ENCODE measurements at regions not wholly inside any gene's neighbourhood (a gene's known extent, or its start where the extent isn't known, plus 50 kb on each side); places are given as distances from the start of the nearest gene placed in this dataset.
"Not testable (repeated sequence)": the region's sequence is repeated elsewhere in the genome, so short reads cannot be mapped to it uniquely, and the experiment has no call there.

DNA sequence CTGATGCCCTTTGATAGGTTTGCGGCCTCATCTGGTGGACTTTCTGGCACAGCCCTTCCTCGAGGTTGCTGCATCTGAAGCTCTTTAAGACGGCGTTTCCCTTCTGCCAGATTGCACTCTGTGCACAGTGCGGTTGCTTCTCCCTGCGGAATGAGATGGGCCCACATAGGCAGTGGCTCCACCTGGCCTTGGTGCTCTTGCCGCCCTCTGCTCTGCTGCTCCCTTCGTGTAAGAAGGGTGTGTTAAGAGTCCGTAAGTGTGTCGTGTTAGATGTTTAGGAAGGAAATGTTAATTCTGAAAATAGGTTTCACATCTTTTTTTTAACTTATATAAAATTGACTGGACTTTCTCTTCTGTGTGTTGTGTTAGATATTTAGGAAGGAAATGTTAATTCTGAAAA lies 240.3 kb downstream of the RTP5 start:
- not testable (repeated sequence) for H3K4me3 ChIP-seq (ENCODE audit: low read length)

DNA sequence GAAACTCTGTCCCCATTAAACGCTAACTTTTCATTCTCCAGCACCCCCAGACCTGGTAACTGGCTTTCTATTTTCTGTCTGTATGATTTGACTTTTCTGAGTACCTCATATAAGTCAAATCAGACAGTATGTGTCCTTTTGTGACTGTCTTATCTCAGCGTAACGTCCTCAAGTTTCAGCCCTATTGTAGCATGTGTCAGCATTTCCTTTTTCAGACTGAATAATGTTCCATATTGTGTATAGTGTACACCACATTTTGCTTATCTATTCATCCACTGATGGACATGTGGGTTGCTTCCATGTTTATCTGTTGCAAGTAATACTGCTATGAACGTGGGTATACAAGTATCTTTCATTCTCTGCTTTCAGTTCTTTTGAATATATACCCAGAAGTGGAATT lies 242.4 kb downstream of the RTP5 start:
- not testable (repeated sequence) for H3K4me3 ChIP-seq (ENCODE audit: low read length)

DNA sequence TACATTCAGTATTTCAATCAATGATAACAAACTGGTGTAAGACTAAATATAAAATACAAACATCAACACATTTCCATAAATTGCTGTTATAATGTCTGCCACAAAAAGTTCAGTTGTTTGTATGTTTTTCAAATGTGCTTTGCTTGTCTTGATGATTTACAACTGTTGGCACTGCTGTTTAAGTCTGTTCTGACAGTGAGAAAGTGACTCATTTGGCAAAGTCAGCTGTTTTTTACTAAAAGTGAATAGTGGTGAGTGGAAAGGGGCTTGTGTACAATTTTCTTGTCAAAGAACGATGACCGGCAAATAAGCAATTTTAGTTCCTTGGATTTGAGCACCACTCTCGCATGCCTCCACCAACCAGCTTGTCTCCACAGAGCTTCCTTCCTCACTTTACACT lies 244.0 kb downstream of the RTP5 start:
- H3K4me3 ChIP-seq (ENCODE audit: low read length), result not testable (repeated sequence)

DNA sequence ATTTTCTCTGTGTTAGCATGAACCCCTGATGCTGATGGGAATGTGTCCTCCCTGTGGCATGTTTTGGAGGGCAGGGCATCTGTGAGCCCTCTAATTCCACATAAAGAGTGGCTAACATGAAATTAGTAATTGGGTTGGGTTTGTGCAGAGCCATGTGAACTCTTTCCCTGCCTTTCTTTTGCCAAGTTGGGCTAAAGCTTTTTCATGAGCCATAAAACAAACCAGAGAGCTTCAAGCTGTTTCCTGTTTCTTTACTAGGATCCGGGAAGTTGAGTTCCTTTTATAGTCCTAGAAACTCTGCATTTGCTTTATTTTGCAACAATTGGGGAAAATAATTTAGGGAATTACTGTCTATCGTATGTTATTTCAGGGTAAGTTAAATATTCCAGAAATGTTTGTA lies 247.1 kb downstream of the RTP5 start:
- not testable (repeated sequence) for H3K4me3 ChIP-seq (ENCODE audit: low read length)

DNA sequence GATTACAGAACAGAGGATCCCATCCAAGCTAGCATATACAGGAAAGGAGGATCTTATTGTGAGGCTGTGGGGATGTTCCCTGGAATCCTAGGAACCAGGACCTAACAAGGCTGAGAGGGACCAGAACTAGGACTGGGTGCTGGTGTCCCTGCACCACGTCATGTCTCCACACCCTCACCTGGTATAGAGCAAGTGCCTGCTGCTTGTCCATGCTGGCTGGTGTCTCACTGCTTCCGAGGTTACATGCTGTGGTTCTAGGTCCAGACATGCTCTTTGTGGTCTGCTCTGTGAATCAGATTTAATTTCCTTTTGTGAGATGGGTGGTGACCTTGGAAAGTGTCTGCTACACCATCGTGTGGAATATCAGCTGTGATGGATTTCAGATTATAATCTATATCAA lies 247.8 kb downstream of the RTP5 start:
- not testable (repeated sequence) for H3K4me3 ChIP-seq (ENCODE audit: low read length)

DNA sequence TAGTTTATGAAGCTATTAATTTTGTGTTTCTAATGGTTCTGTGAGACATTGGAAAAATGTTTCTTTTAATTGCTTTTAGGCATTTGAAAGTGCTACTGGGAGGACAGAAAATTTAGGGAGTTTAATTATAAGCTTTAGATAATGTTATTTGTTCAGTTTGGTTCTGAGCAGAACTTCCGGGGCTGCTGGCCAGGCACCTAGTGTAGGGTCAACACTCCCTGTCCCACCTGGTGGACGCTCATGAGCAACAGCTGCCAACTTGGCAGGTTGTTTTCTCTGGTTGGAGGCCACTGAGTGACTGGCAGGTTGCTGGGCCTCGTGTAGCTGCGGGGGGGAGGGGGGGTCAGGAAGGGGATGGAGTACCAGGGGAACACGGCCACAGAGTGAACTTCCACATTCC lies 250.2 kb downstream of the RTP5 start:
- not testable (repeated sequence) for H3K4me3 ChIP-seq (ENCODE audit: low read length)

DNA sequence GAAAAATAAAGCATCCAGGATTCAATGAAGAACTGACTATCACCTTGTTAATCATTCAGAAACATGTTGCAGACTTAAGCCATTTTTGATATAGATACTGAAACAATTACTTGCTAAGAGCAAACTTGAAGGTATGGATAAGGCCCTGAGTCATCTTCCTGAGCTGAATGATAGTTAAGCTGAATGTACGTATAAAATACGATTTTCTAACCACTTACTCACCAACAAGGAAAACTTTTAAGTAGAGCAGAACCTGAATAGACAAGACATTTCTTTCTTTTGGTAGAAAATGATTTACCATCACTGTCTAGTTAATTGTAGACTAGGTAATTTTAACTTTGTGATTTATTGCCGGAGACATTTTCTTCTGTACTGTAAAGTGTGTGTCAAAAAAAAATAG lies 261.2 kb downstream of the RTP5 start:
- not testable (repeated sequence) for H3K4me3 ChIP-seq (ENCODE audit: low read length)

DNA sequence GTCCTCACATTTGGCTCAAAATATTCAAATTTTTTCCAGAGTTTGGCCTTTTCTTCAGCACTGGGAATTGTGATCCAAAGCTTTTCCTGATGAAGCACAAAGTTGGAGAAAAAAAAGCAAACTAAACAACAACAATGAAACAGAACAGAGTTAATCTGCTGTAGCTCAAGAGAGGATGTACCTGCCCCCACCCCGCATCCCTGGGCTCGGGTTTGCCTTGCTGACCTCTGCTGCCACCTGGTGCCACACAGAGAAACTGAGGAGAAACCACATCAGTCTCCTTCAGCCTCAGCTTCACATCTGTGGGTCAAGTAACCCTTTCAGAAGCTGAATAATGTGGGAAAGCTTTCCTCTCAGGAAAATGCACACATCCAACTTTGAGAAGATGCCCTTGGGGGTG lies 290.4 kb downstream of the RTP5 start:
- H3K4me3 ChIP-seq (ENCODE audit: low read length), result not testable (repeated sequence)

DNA sequence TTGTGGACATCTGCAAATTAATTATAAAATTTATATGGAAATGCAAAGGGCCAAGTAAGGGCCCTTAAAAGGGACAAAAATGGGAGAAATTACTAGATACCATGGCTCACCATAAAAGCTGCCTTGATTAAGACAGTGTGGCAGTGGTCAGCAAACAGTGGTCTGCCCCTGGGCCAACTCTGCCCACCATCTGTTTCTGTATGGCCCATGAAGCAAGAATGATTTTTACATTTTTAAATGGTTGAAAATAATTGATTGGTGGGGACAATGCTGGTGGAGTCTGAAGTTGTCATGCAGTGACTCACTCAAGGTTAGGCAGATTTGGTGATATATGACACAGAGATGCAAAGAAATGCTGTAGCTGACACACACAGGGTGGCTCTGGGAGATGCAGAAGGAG lies 295.6 kb downstream of the RTP5 start:
- H3K4me3 ChIP-seq (ENCODE audit: low read length), result not testable (repeated sequence)

DNA sequence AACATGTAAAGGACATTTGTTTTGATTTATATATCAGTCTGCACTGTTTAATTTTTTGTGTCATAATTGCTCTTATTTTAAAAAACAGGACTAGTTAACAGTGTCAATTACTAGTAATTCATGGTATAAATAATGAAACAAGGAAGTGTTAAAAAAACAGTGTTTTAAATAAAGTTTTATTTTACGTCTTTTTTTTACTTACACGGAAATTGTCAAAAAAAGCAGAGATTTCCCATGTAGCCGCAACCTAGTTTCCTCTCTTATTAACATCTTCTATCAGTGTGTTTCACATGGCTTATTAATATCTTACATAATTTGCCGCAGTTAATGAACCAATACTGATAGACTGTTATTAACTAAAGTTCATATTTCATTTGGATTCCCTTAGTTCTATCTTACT lies 301.8 kb downstream of the RTP5 start:
- not testable (repeated sequence) for H3K4me3 ChIP-seq (ENCODE audit: low read length)

All from GM08714 (cell line).